Mucosa of stomach (tissue), 1 donor: ENCODE measurements at regions not wholly inside any gene's neighbourhood (a gene's known extent, or its start where the extent isn't known, plus 50 kb on each side); places are given as distances from the start of the nearest gene placed in this dataset.

Experiments
- H3K27me3 ChIP-seq: one replicate; pipeline ENCODE4 v1.7.0; 2013; ENCODE audit warnings: mild to moderate bottlenecking, low read length; ENCODE audit not compliant: control insufficient read depth, insufficient read depth
- H3K36me3 ChIP-seq: one replicate; pipeline ENCODE4 v1.7.0; 2013; ENCODE audit warnings: low read length; ENCODE audit not compliant: control insufficient read depth, insufficient read depth
- H3K4me1 ChIP-seq: one replicate; pipeline ENCODE4 v1.7.0; 2013; ENCODE audit warnings: mild to moderate bottlenecking, low read length; ENCODE audit not compliant: control insufficient read depth, insufficient read depth
- H3K4me3 ChIP-seq: one replicate; pipeline ENCODE4 v1.7.0; 2013; ENCODE audit warnings: low read length
- H3K9ac ChIP-seq: one replicate; pipeline ENCODE4 v1.7.0; 2013; ENCODE audit warnings: mild to moderate bottlenecking, low read length, moderate library complexity
- H3K9me3 ChIP-seq: one replicate; pipeline ENCODE4 v1.7.0; 2013; ENCODE audit warnings: mild to moderate bottlenecking, low read length, moderate library complexity; ENCODE audit not compliant: control insufficient read depth
- donor health status: Pancreatic carcinoma.

DNA sequence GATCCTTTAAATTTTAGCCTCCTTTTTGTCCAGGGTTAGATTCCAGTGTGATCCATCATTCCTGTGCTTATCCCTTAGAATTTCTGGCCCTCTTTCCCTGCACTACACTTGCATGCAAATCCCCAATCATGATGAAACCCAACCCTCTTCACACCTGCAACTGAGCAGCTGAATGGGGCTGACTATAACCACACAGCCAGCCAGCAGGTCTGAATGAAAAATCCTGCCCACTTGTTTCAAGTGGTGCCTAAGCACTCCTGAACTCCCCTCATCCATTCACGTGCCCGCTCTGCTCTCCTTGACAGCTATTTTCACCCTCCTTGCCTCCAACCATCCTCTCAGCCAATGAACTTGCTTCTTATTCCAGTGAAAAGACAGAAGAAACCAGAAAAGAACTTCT, 80.5 kb upstream of the AFF3 start:
- no peak overlapping the region for H3K9ac ChIP-seq
- H3K36me3 ChIP-seq = no peaks in the 10 kb centered on the region
- H3K9me3 ChIP-seq = no peaks in the 10 kb centered on the region
- H3K4me1 ChIP-seq = no peaks in the 10 kb centered on the region
- no peak overlapping the region for H3K4me3 ChIP-seq
- peaks cover 4% of the 10 kb centered on the region for H3K27me3 ChIP-seq

- Histone ChIP-seq H3K4me3 (no peak overlapping the region), H3K9me3 (no peaks in the 10 kb centered on the region), H3K36me3 (no peaks in the 10 kb centered on the region), H3K4me1 (peaks cover 13% of the 10 kb centered on the region), H3K9ac (no peak overlapping the region), H3K27me3 (peaks cover 4% of the 10 kb centered on the region)
Observed at GRCh38 chr2:100218552-100218951, 76.2 kb upstream of the AFF3 start.

DNA sequence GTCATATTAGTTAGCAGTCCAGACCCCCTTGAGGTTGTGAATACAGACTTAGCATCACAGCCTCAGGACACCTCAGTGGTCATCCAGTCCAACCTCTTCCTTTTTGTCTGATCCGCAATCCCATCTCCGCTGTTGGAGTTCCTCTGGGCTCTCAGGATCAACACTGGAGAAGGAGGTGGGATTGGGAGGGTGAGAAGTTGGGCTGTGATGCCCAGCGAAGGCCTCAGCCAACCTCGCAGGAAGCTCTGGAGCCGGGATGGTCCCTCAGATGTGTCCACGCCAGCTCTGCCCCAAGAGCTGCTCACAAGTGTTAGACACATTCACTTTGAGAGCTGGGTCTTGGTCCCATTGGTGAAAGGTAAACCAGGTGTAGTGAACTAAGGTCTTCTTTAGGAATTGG, 74.9 kb upstream of the AFF3 start:
- Histone ChIP-seq H3K9me3 (no peaks in the 10 kb centered on the region), H3K9ac (no peak overlapping the region), H3K4me3 (no peak overlapping the region), H3K36me3 (no peaks in the 10 kb centered on the region), H3K4me1 (peaks cover 20% of the 10 kb centered on the region), H3K27me3 (no peaks in the 10 kb centered on the region)

- Histone ChIP-seq H3K36me3 (no peaks in the 10 kb centered on the region), H3K4me3 (no peak overlapping the region), H3K4me1 (peaks cover 20% of the 10 kb centered on the region), H3K27me3 (no peaks in the 10 kb centered on the region), H3K9ac (no peak overlapping the region), H3K9me3 (no peaks in the 10 kb centered on the region)
Observed at GRCh38 chr2:100216015-100216414, 73.6 kb upstream of the AFF3 start.

DNA sequence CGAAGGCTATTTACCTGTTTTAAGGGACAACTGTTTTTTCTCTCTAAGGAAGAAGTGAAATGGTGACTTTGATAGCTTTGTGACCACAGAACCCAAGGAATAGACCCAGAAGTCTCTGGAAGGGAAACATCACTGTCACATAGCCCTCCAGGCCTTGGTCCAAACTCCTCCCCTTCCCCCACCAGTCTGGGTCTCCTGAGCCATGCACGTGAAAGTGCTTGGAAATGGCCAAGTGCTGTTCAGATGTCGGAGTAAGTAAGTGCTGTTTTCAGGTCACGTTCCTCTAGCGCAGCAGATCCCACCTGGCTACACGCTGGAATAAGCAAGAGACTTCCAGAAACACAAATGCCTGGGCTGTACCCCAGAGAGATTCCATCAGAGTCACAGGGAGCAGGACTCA, 73.0 kb upstream of the AFF3 start:
- H3K9ac ChIP-seq = no peak overlapping the region
- no peaks in the 10 kb centered on the region for H3K27me3 ChIP-seq
- H3K4me3 ChIP-seq = no peak overlapping the region
- H3K36me3 ChIP-seq = no peaks in the 10 kb centered on the region
- H3K9me3 ChIP-seq = no peaks in the 10 kb centered on the region
- peaks cover 20% of the 10 kb centered on the region for H3K4me1 ChIP-seq

DNA sequence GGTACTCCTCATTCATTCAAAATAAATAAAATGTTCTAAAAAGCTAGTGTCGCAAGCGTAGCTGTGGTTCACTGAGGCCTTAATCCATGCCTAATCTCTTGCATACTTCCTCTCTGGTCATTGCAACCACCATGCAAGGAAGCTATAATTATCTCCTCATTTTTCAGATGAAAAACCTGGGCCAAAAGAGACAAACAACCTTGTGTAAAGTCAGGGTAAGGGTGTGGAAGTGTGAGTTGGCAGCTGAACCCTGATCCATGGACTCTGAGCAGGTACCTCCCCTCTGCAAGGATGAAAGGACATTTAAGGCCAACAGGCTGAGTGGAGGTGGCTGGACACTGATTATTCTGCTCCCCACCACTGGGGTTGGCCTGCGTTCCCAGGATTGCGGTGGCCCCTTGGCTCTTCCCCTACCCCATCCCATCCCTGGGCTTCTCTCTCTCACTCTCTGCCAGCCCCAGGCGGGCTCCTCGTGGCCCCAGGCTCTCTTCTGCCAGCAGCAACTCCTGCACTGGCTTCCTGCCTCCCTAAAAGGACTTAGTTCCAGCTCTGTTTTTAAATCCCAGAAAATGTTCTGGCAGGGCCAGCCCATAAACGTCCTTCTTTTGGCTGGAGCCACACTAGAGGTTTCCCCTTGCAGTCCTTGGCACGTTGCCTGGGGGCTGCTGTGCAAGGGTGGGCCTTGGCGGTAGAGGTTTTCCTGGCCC, 72.0 kb upstream of the AFF3 start:
- Histone ChIP-seq H3K36me3 (no peaks in the 10 kb centered on the region), H3K4me1 (peaks cover 20% of the 10 kb centered on the region), H3K4me3 (no peak overlapping the region), H3K27me3 (no peaks in the 10 kb centered on the region), H3K9ac (no peak overlapping the region), H3K9me3 (no peaks in the 10 kb centered on the region)

DNA sequence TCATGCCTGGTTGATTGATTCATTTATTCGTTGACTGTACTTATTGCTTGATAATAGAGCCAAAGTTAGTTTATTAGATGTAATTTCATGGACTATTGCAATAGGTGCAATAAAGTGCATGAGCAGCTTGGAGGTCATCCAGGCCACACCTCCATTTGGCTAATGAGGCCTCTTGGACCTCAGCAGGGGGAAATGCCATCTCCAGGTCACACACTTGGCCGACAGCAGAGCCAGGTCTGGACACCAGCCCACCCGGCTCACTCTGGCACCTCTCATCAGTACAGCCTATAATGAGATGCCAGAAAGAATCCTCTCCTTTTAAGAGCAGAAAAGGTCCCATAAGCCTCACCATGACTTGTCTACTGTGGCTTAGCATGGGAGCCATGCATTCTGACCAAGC, 71.2 kb upstream of the AFF3 start:
- H3K9ac ChIP-seq = no peak overlapping the region
- no peaks in the 10 kb centered on the region for H3K36me3 ChIP-seq
- no peak overlapping the region for H3K4me3 ChIP-seq
- peaks cover 20% of the 10 kb centered on the region for H3K4me1 ChIP-seq
- no peaks in the 10 kb centered on the region for H3K27me3 ChIP-seq
- no peaks in the 10 kb centered on the region for H3K9me3 ChIP-seq

- Histone ChIP-seq H3K9me3 (no peaks in the 10 kb centered on the region), H3K4me3 (no peak overlapping the region), H3K27me3 (no peaks in the 10 kb centered on the region), H3K36me3 (no peaks in the 10 kb centered on the region), H3K4me1 (peaks cover 20% of the 10 kb centered on the region), H3K9ac (no peak overlapping the region)
Observed at GRCh38 chr2:100212850-100213249, 70.5 kb upstream of the AFF3 start.

DNA sequence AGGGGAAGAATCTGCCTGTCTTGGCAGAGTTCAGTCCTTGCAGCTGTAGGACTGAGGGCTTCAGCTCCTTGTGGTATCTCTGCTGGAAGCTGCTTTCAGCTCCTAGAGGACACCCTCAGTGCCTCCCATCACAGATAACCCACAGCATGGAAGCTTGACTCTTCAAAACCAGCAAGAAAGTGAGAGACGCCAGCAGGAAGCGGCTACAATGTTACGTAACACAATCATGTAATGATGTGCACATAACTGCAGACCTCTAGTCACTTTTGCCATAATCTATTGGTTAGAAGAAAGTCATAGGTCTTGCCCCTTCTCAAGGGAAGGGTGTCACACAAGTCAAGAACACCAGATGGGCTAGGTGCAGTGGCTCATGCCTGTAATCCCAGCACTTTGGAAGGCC, 69.1 kb upstream of the AFF3 start:
- Histone ChIP-seq H3K4me1 (peaks cover 20% of the 10 kb centered on the region), H3K9ac (no peak overlapping the region), H3K27me3 (no peaks in the 10 kb centered on the region), H3K4me3 (no peak overlapping the region), H3K9me3 (no peaks in the 10 kb centered on the region), H3K36me3 (no peaks in the 10 kb centered on the region)

- no peaks in the 10 kb centered on the region for H3K36me3 ChIP-seq
- H3K4me3 ChIP-seq = no peak overlapping the region
- no peaks in the 10 kb centered on the region for H3K9me3 ChIP-seq
Observed at GRCh38 chr2:100208141-100208770, 65.9 kb upstream of the AFF3 start.

DNA sequence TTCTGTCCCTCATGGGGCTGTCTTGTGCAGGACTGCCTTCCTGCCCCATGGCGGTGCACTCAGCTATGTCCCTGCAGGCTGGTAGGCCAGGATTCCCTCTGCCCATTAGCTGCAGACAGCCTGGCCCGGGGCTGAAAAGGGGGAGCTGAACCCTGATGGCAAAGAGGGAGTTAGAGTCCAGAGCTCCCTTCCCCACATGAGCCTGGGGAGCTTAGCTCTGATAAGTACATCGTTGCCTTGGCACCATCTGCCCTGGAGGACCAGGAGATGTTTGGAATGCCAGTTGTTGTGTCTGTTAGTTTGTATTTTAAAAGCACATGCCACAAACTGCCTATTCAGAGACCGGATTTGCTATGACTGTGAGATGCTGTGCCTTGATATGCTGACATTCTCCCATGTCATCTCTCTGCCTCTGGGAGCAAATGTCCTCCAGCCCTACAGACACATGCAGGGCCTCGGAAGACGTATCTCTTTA, 65.1 kb upstream of the AFF3 start:
- Histone ChIP-seq H3K36me3 (no peaks in the 10 kb centered on the region), H3K9me3 (no peaks in the 10 kb centered on the region), H3K27me3 (no peaks in the 10 kb centered on the region), H3K4me3 (no peak overlapping the region), H3K4me1 (no peaks in the 10 kb centered on the region), H3K9ac (no peak overlapping the region)

More at GRCh38 chr2:100208141-100208770, 65.9 kb upstream of the AFF3 start:
- Histone ChIP-seq H3K27me3 (no peaks in the 10 kb centered on the region), H3K4me1 (peaks cover 3% of the 10 kb centered on the region), H3K9ac (no peak overlapping the region)

DNA sequence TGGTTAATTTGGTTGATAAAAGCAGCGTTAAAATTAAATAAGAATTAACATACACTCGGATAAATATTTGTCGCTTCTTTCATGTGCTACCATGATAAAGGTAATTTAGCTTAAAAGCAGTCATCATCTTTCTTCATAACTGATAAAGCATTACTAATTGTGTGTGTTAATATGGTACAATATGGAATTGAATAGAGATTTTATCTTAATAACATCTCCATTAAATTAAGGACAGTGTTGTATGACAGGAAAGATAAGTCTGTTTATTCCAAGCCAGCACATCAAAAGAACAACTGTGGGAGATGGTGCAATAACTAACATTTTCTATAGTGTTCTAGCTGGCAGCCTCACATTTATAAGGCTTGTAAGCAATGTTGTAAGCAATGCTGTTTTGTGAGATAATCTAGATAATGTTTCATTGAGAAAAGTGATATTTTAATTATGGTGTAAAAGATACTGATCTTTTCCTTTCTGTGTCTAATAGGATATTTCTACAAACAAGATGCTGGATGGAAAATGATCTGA, 64.4 kb upstream of the AFF3 start:
- Histone ChIP-seq H3K4me1 (no peaks in the 10 kb centered on the region), H3K27me3 (no peaks in the 10 kb centered on the region), H3K36me3 (no peaks in the 10 kb centered on the region), H3K9me3 (no peaks in the 10 kb centered on the region), H3K9ac (no peak overlapping the region), H3K4me3 (no peak overlapping the region)
